HS-27A (cell line): ENCODE measurements at regions not wholly inside any gene's neighbourhood (a gene's known extent, or its start where the extent isn't known, plus 50 kb on each side); places are given as distances from the start of the nearest gene placed in this dataset.
"Not testable (repeated sequence)": the region's sequence is repeated elsewhere in the genome, so short reads cannot be mapped to it uniquely, and the experiment has no call there.

ENCODE experiments used
- DNase-seq: peaks from one replicate; pipeline ENCODE4 v3.0.0-alpha.2; 2012; ENCODE audit warnings: low read depth, missing footprints

GRCh38 chr16:80254970-80255369 lies 285.8 kb upstream of the DYNLRB2 start:
- DNase-seq: no peak

GRCh38 chr16:80253741-80254140 lies 287.1 kb upstream of the DYNLRB2 start:
- DNase-seq: no peak

GRCh38 chr16:80250381-80250780 lies 290.4 kb upstream of the DYNLRB2 start:
- no peak for DNase-seq

GRCh38 chr16:80243303-80243702 lies 297.5 kb upstream of the DYNLRB2 start:
- DNase-seq: not testable (repeated sequence)

- DNase-seq: not testable (repeated sequence)
Measured at GRCh38 chr16:80242279-80242678, 298.5 kb upstream of the DYNLRB2 start.

- DNase-seq: no peak
Measured at GRCh38 chr16:80233097-80233835, 307.5 kb upstream of the DYNLRB2 start.

GRCh38 chr16:80231888-80232287 lies 308.9 kb upstream of the DYNLRB2 start:
- DNase-seq: peak; percentile 9

- DNase-seq: no peak
Measured at GRCh38 chr16:80231121-80231520, 309.7 kb upstream of the DYNLRB2 start.

GRCh38 chr16:80230328-80231120 lies 310.3 kb upstream of the DYNLRB2 start:
- no peak for DNase-seq

- DNase-seq: no peak
Measured at GRCh38 chr16:80226499-80226898, 314.3 kb upstream of the DYNLRB2 start.

GRCh38 chr16:80210787-80211186 lies 330.0 kb upstream of the DYNLRB2 start:
- DNase-seq: no peak

- no peak for DNase-seq
Measured at GRCh38 chr16:80208743-80209142, 332.1 kb upstream of the DYNLRB2 start.

GRCh38 chr16:80208015-80208414 lies 332.8 kb upstream of the DYNLRB2 start:
- DNase-seq: no peak

GRCh38 chr16:80203821-80204220 lies 337.0 kb upstream of the DYNLRB2 start:
- no peak for DNase-seq

GRCh38 chr16:80202831-80203413 lies 337.9 kb upstream of the DYNLRB2 start:
- DNase-seq: no peak

- no peak for DNase-seq
Measured at GRCh38 chr16:80200079-80200478, 340.7 kb upstream of the DYNLRB2 start.

- no peak for DNase-seq
Measured at GRCh38 chr16:80199614-80200013, 341.2 kb upstream of the DYNLRB2 start.

GRCh38 chr16:80198311-80199299 lies 342.2 kb upstream of the DYNLRB2 start:
- DNase-seq: no peak

GRCh38 chr16:80197741-80198201 lies 343.0 kb upstream of the DYNLRB2 start:
- peak; percentile 69 for DNase-seq

- DNase-seq: no peak
Measured at GRCh38 chr16:80191928-80192327, 348.9 kb upstream of the DYNLRB2 start.

GRCh38 chr16:80189476-80190175 lies 351.2 kb upstream of the DYNLRB2 start:
- no peak for DNase-seq
